ENCODE measurements at regions not wholly inside any gene's neighbourhood (a gene's known extent, or its start where the extent isn't known, plus 50 kb on each side); places are given as distances from the start of the nearest gene placed in this dataset.

DNA sequence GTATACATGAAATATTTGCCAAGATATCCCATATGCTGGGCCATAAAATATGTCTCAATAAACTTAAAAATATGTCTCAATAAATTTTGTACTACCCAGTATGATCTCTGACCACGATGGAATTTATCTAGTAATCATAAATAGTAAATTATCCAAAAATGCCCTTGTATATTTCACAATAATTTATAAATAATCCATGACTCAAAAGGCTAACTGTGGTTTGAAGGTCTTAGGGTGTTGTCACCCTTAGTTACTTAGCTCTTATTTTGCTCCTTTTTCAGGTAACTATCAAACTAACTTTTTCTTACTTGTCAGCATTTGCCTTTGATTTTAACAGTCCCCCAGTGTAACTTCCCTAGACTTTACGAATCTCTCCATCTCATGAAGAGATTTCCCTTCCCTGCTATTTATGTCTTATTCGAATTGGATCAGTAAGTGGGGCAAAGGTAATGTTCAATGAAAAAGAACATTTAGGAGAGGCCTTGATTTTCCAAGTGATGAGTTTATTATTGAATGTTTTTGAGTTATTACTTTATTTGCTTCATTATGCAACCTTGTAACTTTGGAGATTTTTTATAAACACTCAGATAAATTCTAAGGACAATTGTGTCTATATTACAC lies 109.0 kb upstream of the THBS2 start:
- TF ChIP-seq, protein P1, sequence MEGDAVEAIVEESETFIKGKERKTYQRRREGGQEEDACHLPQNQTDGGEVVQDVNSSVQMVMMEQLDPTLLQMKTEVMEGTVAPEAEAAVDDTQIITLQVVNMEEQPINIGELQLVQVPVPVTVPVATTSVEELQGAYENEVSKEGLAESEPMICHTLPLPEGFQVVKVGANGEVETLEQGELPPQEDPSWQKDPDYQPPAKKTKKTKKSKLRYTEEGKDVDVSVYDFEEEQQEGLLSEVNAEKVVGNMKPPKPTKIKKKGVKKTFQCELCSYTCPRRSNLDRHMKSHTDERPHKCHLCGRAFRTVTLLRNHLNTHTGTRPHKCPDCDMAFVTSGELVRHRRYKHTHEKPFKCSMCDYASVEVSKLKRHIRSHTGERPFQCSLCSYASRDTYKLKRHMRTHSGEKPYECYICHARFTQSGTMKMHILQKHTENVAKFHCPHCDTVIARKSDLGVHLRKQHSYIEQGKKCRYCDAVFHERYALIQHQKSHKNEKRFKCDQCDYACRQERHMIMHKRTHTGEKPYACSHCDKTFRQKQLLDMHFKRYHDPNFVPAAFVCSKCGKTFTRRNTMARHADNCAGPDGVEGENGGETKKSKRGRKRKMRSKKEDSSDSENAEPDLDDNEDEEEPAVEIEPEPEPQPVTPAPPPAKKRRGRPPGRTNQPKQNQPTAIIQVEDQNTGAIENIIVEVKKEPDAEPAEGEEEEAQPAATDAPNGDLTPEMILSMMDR (conservative IDR thresholded peaks at IDR 0.05; ENCODE audit: low read depth in 2 of 2), result no peak
- TF ChIP-seq POLR2AphosphoS5 (IDR thresholded peaks at IDR 0.05; ENCODE audit: low read depth), result no peak
- no peak for TF ChIP-seq EZH2 (IDR thresholded peaks at IDR 0.05; ENCODE audit: low read depth, unreplicated experiment)
- no peak for TF ChIP-seq ZNF114 (CRISPR knock-in tag; IDR thresholded peaks at IDR 0.05)
- no peak for TF ChIP-seq CREB1 (CRISPR knock-in tag; IDR thresholded peaks at IDR 0.05; ENCODE audit: low read depth)
- TF ChIP-seq, protein P2, sequence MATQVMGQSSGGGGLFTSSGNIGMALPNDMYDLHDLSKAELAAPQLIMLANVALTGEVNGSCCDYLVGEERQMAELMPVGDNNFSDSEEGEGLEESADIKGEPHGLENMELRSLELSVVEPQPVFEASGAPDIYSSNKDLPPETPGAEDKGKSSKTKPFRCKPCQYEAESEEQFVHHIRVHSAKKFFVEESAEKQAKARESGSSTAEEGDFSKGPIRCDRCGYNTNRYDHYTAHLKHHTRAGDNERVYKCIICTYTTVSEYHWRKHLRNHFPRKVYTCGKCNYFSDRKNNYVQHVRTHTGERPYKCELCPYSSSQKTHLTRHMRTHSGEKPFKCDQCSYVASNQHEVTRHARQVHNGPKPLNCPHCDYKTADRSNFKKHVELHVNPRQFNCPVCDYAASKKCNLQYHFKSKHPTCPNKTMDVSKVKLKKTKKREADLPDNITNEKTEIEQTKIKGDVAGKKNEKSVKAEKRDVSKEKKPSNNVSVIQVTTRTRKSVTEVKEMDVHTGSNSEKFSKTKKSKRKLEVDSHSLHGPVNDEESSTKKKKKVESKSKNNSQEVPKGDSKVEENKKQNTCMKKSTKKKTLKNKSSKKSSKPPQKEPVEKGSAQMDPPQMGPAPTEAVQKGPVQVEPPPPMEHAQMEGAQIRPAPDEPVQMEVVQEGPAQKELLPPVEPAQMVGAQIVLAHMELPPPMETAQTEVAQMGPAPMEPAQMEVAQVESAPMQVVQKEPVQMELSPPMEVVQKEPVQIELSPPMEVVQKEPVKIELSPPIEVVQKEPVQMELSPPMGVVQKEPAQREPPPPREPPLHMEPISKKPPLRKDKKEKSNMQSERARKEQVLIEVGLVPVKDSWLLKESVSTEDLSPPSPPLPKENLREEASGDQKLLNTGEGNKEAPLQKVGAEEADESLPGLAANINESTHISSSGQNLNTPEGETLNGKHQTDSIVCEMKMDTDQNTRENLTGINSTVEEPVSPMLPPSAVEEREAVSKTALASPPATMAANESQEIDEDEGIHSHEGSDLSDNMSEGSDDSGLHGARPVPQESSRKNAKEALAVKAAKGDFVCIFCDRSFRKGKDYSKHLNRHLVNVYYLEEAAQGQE (IDR thresholded peaks at IDR 0.05; ENCODE audit: unreplicated experiment), result no peak
- no peak for TF ChIP-seq EZH2phosphoT487 (IDR thresholded peaks at IDR 0.05; ENCODE audit: unreplicated experiment)
- no peak for TF ChIP-seq JUNB (IDR thresholded peaks at IDR 0.05; ENCODE audit: unreplicated experiment)
- TF ChIP-seq, protein P3, sequence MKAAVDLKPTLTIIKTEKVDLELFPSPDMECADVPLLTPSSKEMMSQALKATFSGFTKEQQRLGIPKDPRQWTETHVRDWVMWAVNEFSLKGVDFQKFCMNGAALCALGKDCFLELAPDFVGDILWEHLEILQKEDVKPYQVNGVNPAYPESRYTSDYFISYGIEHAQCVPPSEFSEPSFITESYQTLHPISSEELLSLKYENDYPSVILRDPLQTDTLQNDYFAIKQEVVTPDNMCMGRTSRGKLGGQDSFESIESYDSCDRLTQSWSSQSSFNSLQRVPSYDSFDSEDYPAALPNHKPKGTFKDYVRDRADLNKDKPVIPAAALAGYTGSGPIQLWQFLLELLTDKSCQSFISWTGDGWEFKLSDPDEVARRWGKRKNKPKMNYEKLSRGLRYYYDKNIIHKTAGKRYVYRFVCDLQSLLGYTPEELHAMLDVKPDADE (IDR thresholded peaks at IDR 0.05), result no peak

All from GM23338 (cell line).